RCC 7860 (cell line): ENCODE measurements at regions not wholly inside any gene's neighbourhood (a gene's known extent, or its start where the extent isn't known, plus 50 kb on each side); places are given as distances from the start of the nearest gene placed in this dataset.
"Not testable (repeated sequence)": the region's sequence is repeated elsewhere in the genome, so short reads cannot be mapped to it uniquely, and the experiment has no call there.

ENCODE experiments used
- DNase-seq: peaks from one replicate; pipeline ENCODE4 v3.0.0-alpha.2; 2015; ENCODE audit warnings: low spot score
- FAIRE-seq: peaks from 2 replicates; lab custom pipeline; 2012; peaks lifted over from hg19 to GRCh38; lab: Jason Lieb, UNC

DNA sequence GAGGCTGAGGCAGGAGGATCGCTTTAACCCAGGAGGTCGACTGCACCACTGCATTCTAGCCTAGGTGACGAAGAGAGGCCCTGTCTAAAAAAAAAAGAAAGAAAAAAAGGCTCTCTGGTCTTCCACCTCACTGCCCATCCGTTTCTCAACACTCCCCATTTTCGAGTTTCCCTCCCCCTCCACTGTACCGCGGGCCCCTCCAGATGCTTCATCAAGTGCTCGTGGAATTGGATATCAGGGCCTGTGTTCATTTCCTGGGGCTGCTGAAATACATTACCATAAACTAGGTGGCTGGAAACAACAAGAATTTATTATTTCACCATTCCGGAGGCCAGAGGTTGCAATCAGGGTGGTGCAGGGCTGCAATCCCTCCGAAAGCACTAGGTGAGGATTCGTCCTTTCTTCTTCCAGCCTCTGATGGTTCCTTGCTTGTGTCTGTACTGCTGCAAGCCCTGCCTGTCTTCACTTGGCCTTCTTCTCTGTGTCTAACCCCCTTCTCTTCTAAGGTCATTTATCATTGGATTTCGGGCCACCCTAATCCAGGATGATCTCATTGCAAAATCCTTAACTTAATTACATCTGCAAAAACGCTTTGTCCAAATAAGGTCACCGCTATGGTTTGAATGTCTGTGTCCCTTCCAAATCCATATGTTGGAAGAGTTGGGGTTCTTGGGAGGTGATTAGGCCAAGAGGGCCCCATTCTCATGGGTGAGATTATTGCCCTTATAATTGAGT lies 135.1 kb downstream of the CRLF3 start:
- FAIRE-seq, DNase-seq: not testable (repeated sequence)

DNA sequence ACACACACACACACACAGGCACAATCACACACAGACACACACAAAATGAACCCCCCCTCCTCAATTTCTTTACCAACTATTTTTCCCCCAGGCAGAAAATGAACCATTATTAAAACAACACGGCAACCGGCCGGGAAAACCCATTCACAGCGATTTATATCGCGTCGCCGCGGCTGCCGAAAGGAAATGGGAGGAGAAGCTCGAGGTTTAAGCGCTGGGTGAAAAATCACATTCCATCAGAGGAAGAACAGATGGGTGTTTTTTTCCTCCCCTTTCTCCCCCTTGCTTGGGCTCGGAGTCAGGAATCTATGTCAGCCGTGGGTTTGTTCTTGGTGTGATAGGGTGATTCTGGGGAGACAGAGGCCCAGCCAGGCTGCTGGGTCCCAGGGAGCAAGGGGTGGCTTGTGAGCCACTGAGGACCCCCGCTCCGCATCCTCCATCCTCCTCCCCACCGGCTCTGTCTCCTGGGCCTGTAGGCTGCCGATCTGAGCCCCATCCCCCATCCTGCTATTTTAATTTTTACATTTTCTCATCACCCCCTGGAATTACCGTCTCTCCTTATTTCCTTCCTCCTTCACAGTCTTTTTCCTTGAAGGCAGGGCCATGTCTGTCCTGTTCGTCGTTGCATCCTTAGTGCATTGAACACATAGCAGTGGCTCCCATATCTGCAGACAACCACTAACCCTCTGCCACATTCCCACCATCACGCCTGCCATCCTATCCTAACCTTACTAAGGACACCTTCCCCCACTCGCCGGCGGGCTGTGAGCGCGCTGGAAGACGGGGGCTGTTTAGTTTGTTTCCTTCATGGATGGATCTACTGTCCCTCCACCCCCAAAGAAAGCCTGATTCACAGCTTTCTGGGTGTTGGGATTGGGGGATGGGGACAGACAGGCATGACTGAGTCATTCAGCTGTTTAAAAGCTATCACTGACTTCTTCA lies 137.7 kb downstream of the CRLF3 start:
- DNase-seq, FAIRE-seq: not testable (repeated sequence)

DNA sequence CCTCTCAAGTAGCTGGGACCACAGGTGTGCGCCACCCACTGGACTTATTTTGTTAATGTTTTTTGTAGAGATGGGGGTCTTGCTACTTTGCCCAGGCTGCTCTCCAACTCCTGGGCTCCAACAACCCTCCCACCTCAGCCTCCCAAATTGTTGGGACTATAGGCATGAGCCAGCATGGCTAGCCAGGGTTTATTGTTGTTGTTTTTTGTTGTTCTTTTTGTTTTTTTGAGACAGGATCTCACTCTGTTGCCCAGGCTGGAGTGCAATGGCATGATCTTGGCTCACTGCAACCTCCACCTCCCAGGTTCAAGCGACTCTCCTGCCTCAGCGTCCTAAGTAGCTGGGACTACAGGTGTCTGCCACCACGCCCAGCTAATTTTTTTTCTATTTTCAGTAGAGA lies 142.2 kb downstream of the CRLF3 start:
- FAIRE-seq, DNase-seq: not testable (repeated sequence)

DNA sequence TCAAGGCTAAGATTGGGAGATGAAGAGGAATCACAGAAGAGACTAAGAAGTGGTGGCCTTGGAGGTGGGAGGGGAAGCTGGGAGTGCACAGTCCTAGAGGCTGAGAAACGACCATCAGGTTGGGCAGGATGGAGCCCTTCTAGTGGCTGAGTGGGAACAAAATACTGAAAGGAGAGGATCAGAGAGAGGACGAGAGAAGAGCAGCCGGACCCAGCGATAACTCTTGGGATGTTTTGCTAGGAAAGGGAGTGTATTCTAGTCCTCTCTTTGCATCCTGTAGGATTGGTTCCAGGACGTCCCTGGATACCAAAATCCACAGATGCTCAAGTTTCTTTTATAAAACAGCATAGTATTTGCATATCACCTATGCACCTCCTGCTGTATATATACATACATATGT lies 143.8 kb downstream of the CRLF3 start:
- not testable (repeated sequence) for FAIRE-seq, DNase-seq

DNA sequence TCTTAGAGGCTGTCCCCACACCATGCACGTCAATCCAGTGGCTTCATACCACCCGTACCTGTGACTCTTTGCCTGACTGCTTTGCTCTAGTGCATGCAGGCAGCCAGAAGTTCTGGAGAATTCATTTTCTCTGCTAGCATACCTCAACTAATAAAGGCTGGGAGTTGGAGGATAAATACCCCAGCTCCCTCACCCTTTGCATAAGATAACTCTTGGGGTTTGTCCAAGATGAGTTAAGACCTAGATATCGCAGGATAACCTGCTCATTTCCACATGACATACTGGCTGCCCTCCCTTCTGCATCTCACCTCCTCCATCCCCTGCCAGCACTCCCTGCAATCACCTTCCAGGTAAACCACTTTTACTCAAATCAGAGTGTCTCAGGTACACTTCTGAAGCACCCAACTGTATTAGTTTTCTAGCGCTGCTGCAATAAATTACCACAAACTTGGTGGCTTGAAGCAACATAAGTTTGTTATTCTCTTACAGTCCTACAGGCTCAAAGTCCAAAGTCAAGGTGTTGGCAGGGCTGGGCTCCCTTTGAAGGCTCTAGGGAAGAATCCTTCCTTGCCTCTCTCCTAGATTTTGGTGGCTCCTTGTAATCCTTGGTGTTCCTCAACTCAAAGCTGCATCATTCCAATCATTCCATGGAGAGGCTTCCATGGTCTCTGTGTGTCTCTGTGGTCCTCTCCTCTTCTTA lies 146.8 kb downstream of the CRLF3 start:
- FAIRE-seq = no peak
- no peak for DNase-seq

DNA sequence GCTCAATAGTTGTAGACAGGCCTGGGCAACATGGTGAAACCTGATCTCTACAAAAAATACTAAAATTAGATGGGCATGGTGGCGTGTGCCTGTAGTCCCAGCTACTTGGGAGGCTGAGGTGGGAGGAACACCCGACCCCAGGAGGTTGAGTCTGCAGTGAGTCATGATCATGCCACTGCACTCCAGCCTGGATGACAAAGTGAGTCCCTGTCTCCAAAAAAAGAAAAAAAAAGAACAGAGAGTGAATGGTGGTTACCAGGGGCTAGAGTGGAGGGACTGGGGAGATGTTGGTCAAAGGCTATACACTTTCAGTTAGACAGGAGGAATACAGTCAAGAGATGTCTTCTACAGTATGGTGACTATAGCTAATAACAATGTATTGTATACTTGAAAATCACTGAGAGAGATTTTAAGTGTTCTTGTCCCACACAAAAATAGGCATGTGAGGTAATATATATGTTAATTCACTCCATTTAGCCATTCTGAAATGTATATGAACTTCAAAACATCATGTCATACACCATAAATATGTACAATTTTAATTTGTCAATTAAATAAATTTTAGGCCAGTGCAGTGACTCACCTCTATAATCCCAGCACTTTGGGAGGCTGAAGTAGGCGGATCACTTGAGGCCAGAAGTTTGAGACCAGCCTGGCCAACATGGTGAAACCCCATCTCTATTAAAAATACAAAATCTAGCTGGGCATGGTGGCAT lies 148.6 kb downstream of the CRLF3 start:
- FAIRE-seq, DNase-seq: not testable (repeated sequence)

DNA sequence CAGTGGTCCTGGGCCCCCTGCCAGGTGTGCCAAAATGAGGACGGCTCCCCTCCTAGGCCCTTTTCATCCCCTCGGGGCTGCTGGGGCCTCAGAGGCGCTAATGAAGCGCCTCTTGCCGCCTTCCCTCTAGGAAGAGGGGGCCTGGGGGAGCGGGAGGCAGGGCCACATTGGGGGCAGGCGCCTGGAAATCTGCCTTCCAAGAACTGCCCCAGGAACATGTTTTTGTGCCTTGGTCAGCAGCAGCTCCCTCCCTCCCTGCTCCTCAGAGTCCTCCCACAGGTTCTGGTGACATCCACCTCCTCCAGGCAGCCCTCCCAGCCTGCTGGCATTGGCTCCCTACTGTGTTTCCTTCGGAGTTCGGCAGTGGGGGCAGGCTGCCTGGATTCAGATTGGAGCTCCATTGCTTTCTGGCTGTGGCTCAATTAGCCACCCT lies 155.3 kb downstream of the CRLF3 start:
- not testable (repeated sequence) for DNase-seq, FAIRE-seq

DNA sequence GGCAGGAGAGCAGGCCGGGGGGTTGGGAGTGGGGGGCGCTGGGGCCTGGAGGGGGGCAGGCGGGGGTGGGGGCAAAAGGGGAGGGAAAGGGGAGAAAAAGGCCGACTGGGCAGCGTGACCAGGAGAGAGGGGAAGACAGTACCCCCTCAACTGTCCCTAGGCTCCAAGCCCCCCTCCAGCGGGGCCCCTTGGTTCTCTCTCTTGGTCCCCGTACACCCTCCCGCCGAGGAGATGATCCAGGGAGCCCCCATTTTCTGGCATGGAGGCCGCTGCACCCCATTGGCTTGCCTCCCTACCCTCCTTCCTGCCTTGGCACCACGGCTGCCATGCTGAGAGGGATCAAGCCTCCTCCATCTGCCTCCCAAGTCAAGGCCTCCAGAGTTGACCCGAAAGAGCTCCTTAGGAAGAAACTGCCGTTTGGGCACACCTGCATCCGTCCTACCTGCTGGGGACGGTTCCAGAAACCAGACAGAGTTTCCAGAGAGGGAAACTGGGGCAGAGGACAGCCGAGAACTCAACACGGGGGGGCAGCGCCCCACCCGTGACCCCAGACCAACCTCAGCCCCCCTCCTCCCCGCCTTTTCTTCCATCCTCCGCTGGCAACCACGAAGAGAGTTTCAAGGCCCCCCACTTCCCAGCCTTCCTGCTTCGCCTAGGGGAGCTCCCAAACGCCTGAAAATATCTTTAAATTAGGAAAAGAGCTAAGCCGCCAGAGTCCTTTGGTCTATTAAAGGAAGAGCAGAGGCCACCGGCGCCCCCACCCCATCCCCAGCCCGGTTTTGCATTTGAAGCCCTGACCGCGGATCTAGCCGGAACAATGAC lies 155.9 kb downstream of the CRLF3 start:
- not testable (repeated sequence) for DNase-seq, FAIRE-seq

DNA sequence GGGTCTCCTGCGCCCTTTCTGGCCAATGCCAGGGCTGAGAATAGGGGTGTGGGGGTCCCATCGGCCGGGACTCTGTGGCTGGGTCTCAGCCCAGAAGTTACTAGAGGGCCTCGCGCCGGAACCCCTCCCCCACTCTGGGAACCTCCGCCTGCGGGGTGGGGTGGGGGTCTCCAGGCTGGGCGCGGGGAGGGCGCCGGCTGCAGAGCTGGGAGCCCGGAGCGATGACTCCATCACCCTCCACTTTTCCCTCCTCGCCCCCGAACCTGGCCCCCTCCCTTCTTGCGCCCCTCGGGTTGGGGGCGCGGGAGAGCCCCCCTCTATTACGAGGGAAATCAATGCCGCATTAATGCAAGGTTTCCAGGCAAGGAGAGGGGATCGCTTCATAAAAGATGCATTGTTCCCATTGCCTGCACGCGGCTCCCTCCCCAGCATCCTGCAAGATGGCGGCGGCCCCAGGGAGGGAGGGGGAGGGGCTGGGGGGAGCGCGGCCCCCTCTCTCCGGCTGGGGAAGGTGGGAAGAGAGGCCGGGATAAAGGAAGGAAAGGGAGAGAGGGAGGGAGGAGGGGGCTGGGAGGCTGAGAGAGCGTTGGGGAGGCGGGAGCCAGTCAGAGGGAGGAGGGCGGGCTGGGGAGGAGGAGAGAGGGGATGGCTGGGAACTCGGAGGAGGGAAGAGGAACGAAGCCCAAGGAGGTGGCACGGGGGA lies 156.7 kb downstream of the CRLF3 start:
- not testable (repeated sequence) for DNase-seq, FAIRE-seq

DNA sequence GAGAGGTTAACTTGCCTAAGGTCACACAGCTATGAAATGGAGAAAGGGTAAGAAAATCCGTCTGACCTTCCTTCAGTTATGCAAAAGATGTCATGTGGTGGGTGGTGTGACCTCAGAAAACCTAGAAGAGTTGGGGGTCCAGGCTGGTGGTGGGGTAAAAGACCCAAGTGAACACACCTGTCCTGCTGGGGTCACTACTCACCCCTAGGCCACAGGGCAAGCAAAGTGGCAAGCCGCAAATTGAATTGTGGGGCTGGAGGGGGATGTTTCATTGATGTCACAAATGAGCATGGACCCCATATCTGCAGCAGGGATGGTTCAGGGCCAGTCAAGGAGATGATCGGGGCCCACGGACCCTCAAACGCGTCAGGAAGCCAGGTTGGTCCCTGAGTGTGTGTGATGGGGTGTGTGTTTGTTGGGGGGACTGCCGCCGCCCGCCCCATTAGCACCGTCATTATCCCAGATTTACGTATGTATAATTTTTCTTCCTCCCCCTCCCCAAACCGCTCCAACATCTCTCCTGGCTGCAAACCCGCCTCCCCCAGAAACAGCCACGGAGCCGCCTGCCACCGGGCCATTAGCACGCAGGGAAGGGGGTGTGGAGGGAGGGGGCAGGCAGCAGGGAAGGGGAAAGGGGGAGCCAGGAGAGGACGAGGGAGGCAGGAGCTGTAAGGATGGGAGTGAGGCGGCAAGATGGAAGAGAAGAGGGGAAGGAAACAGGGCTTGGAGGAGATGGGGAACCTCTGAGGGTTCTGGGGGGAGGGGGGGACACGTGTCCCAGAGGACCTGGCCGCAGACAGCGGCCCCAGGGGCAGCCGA lies 157.4 kb downstream of the CRLF3 start:
- DNase-seq, FAIRE-seq: not testable (repeated sequence)

DNA sequence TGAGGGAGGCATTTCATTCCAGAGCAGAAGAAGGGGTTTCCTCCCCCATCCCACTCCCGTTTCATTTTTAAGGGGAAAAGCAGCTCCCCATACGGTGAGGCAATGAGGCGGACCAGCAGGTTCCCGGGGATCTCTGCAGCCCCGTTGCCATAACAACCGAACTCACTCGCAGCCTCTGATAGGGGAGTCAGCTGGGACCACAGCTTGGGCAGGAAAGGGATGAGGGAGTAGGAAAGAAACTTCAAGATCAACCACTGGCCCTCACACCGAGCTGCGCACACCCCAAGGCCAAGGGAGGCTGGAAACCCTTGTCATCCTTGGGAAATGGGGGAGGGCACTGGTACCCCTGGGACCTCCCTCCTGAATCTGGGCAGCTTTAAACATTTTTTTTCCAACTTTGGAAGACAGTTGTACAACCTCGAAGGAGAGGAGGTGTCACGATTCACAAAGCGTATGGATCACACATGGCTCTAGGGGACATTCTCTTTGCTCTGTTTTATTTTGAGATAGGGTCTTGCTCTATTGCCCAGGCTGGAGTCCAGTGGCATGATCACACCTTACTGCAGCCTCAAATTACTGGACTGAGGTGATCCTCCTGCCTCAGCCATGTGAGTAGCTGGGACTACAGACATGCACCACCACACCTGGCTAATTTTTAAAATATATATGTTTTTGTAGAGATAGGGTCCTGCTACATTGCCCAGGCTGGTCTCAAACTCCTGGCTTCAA lies 160.6 kb downstream of the CRLF3 start:
- not testable (repeated sequence) for FAIRE-seq

DNA sequence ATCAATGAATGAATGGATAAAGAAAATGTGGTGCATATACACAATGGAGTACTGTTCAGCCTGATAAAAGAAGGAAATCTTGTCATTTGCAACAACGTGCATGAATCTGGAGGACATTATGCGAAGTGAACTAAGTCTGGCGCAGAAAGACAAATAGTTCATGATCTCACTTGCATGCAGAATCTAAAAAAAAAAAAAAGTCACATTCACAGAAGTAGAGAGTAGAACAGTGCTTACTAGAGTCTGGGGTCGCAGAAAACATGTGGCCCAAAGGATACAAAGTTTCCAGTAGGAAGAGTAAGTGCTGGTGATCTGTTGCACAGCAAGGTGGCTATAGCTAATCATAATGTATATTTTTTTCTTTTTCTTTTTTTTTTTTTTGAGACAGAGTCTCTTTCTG lies 167.3 kb downstream of the CRLF3 start:
- not testable (repeated sequence) for FAIRE-seq, DNase-seq

More for the DNA sequence above, 160.6 kb downstream of the CRLF3 start:
- DNase-seq = not testable (repeated sequence)

DNA sequence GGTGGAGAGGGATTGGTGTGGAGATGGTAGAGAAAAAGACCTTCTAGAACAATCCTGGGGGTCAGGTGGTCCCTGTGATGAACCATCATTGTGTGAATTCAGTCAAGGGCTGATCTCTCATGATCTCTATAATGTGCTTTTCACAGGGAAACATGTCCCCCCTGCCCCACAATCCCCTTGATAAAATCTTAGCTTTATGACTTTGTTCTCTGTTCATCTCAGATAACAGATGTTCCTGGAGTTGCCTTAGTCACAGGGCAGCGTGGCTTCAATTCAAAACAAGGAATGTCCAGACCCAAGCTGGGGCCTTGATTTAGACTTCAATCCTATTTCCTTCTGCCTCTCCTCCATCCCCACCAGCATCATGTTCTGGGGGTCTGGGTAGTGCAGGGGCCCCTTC lies 171.5 kb downstream of the CRLF3 start:
- not testable (repeated sequence) for FAIRE-seq

DNA sequence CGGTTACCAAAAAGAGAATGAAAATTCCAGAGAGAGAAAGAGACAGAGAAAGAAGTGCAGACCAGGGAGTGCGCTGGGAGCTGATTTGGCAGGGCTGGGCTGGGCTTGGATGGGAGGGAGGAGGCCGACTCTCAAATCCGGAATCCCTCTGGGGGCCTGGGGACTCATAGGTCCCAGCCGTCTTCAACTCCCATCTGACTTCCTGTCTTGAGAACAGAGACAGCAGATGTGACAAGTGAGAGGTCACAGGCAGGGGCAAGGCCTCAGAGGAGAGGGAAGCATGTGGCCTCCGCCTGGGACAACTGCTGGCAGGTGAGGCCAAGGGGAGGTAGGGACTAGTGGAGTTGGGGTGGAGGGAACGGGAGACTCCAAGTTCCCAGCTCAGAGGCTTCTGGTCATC lies 172.9 kb downstream of the GOSR1 start:
- not testable (repeated sequence) for DNase-seq, FAIRE-seq

More for the DNA sequence above, 171.5 kb downstream of the CRLF3 start:
- DNase-seq = not testable (repeated sequence)

DNA sequence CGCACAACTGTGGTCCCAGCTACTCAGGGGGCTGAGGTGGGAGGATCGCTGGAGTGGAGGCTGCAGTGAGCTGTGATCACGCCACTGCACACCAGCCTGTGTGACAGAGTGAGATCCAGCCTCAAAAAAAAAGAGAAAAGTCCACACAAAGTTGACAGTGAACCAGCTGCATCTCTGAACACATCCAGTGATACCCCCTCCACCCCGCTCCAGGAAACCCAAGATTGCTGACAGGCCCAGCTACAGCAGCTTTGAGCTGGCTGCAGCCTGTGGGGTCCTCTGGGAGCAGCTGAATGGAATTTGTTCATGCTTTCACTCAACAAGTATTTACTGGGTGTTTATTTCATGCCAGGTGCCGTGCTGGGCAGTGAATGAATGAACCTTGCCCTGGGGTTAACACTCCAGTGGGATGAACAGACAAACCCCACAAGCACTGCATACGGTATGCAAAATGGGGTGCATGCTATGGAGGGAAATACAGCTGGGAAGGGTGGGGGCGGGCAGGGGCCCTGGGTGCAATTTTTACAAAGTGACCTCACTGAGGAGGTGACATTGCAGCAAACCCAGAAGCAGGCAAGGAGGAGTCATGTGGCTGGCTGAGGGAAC lies 170.9 kb downstream of the GOSR1 start:
- not testable (repeated sequence) for FAIRE-seq, DNase-seq

DNA sequence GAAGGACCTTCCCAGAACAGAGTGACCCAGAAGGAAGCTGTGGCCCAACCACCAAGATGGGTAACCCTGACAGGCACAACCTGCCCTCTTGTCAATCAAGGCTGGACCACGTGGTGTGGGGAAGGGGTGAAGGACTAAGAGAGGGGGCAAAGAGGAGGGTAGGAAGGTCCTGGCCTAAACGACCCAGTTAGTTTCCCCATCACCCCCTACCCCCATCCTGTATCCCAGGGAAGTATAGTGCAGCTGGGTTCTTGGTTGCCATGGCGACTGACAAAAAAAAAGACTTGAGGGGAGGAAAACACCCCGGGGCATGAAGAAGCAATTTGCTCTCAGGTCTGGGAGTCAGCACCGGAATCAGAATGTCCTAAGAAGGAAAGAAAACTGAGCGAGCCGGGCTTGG lies 168.7 kb downstream of the GOSR1 start:
- not testable (repeated sequence) for DNase-seq, FAIRE-seq

DNA sequence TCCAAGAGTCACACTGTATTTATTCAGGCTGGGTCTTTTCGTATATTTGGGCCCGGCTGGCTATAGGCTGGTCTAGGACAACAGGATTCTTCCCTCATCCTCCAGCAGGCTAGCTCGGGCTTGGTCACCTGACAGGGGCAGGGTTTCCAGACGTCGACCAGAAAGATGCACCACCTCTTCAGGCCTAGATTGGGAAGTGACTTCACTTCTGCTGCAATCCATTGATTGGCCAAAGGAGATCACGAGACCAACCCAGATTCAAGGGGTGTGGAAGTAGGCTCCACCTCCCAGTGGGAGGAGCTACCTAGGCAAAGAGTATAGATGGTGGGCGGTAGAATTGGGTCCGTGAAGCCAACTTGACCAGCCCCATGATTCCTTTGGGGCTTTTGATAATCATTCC lies 167.5 kb downstream of the GOSR1 start:
- not testable (repeated sequence) for DNase-seq, FAIRE-seq
